ENCODE measurements at regions not wholly inside any gene's neighbourhood (a gene's known extent, or its start where the extent isn't known, plus 50 kb on each side); places are given as distances from the start of the nearest gene placed in this dataset.

GRCh38 chr6:9933677-9934076 is 481.2 kb downstream of the TFAP2A start:
- Histone ChIP-seq H3K27me3 (ENCODE audit: control insufficient read depth, insufficient read depth, low read length, poor library complexity, severe bottlenecking) (no peaks in the 10 kb centered on the region), H3K9ac (ENCODE audit: extremely low read depth, low read length, poor library complexity, severe bottlenecking) (no peak overlapping the region), H3K27ac (ENCODE audit: low read depth, low read length) (no peak overlapping the region), H3K4me3 (ENCODE audit: low read length) (no peak overlapping the region), H3K36me3 (ENCODE audit: control insufficient read depth, insufficient read depth, low read length) (no peaks in the 10 kb centered on the region), H3K9me3 (ENCODE audit: control insufficient read depth, low read length) (no peaks in the 10 kb centered on the region), H3K4me1 (ENCODE audit: control insufficient read depth, insufficient read depth, low read length) (no peaks in the 10 kb centered on the region)
- no peak overlapping the region for H3K4me3 Mint-ChIP-seq
- no peak for DNase-seq
- H3K27me3 Mint-ChIP-seq (ENCODE audit: insufficient read depth) = peaks cover 3% of the 10 kb centered on the region
- H3K36me3 Mint-ChIP-seq (ENCODE audit: low read depth) = no peaks in the 10 kb centered on the region
- H3K27ac Mint-ChIP-seq = no peak overlapping the region
- 94% methylated on average over 2 of the region's 2 CpGs; no CpG with 5 or more reads in 1 of the 2 experiments for WGBS, 2 experiments (ENCODE audit: insufficient coverage in 1 of 2, insufficient read length in 1 of 2)
- TF ChIP-seq CTCF (conservative IDR thresholded peaks at IDR 0.05) = no peak
- no peaks in the 10 kb centered on the region for H3K4me1 Mint-ChIP-seq
- H3K9me3 Mint-ChIP-seq = no peaks in the 10 kb centered on the region

GRCh38 chr6:9927275-9927674 is 487.6 kb downstream of the TFAP2A start:
- H3K4me1 ChIP-seq (ENCODE audit: control insufficient read depth, insufficient read depth, low read length) = no peaks in the 10 kb centered on the region
- no peaks in the 10 kb centered on the region for H3K9me3 ChIP-seq (ENCODE audit: control insufficient read depth, low read length)
- H3K9me3 Mint-ChIP-seq = no peaks in the 10 kb centered on the region
- no peak overlapping the region for H3K9ac ChIP-seq (ENCODE audit: extremely low read depth, low read length, poor library complexity, severe bottlenecking)
- H3K27me3 ChIP-seq (ENCODE audit: control insufficient read depth, insufficient read depth, low read length, poor library complexity, severe bottlenecking) = no peaks in the 10 kb centered on the region
- no peak for TF ChIP-seq CTCF (conservative IDR thresholded peaks at IDR 0.05)
- 93% methylated on average over 1 of the region's 1 CpG; no CpG with 5 or more reads in 1 of the 2 experiments for WGBS, 2 experiments (ENCODE audit: insufficient coverage in 1 of 2, insufficient read length in 1 of 2)
- H3K27ac Mint-ChIP-seq = no peak overlapping the region
- no peak overlapping the region for H3K27ac ChIP-seq (ENCODE audit: low read depth, low read length)
- no peak overlapping the region for H3K4me3 ChIP-seq (ENCODE audit: low read length)
- H3K36me3 ChIP-seq (ENCODE audit: control insufficient read depth, insufficient read depth, low read length) = no peaks in the 10 kb centered on the region
- H3K36me3 Mint-ChIP-seq (ENCODE audit: low read depth) = no peaks in the 10 kb centered on the region
- H3K4me1 Mint-ChIP-seq = no peaks in the 10 kb centered on the region
- peaks cover 3% of the 10 kb centered on the region for H3K27me3 Mint-ChIP-seq (ENCODE audit: insufficient read depth)
- H3K4me3 Mint-ChIP-seq = no peak overlapping the region
- DNase-seq = no peak

- no peaks in the 10 kb centered on the region for H3K4me1 ChIP-seq (ENCODE audit: control insufficient read depth, insufficient read depth, low read length)
- H3K9ac ChIP-seq (ENCODE audit: extremely low read depth, low read length, poor library complexity, severe bottlenecking) = no peak overlapping the region
- TF ChIP-seq CTCF (conservative IDR thresholded peaks at IDR 0.05) = no peak
- H3K9me3 ChIP-seq (ENCODE audit: control insufficient read depth, low read length) = no peaks in the 10 kb centered on the region
- Mint-ChIP-seq H3K27ac (no peak overlapping the region), H3K36me3 (ENCODE audit: low read depth) (no peaks in the 10 kb centered on the region), H3K9me3 (no peaks in the 10 kb centered on the region), H3K27me3 (ENCODE audit: insufficient read depth) (no peaks in the 10 kb centered on the region), H3K4me3 (no peak overlapping the region), H3K4me1 (no peaks in the 10 kb centered on the region)
- no peak overlapping the region for H3K4me3 ChIP-seq (ENCODE audit: low read length)
- H3K27ac ChIP-seq (ENCODE audit: low read depth, low read length) = no peak overlapping the region
- DNase-seq = no peak
- no peaks in the 10 kb centered on the region for H3K27me3 ChIP-seq (ENCODE audit: control insufficient read depth, insufficient read depth, low read length, poor library complexity, severe bottlenecking)
- WGBS, 2 experiments (ENCODE audit: insufficient coverage in 1 of 2, insufficient read length in 1 of 2) = 92% methylated on average over 6 to 7 of the region's 7 CpGs
- H3K36me3 ChIP-seq (ENCODE audit: control insufficient read depth, insufficient read depth, low read length) = no peaks in the 10 kb centered on the region
These were observed 489.9 kb downstream of the TFAP2A start for GRCh38 chr6:9924971-9925370.

Measured in endodermal cell (in vitro differentiated cells).